ENCODE measurements at regions not wholly inside any gene's neighbourhood (a gene's known extent, or its start where the extent isn't known, plus 50 kb on each side); places are given as distances from the start of the nearest gene placed in this dataset.
"Not testable (repeated sequence)": the region's sequence is repeated elsewhere in the genome, so short reads cannot be mapped to it uniquely, and the experiment has no call there.

- no peak for ATAC-seq
Measured at GRCh38 chr1:4121834-4122512, 221.9 kb upstream of the C1orf174 start.

DNA sequence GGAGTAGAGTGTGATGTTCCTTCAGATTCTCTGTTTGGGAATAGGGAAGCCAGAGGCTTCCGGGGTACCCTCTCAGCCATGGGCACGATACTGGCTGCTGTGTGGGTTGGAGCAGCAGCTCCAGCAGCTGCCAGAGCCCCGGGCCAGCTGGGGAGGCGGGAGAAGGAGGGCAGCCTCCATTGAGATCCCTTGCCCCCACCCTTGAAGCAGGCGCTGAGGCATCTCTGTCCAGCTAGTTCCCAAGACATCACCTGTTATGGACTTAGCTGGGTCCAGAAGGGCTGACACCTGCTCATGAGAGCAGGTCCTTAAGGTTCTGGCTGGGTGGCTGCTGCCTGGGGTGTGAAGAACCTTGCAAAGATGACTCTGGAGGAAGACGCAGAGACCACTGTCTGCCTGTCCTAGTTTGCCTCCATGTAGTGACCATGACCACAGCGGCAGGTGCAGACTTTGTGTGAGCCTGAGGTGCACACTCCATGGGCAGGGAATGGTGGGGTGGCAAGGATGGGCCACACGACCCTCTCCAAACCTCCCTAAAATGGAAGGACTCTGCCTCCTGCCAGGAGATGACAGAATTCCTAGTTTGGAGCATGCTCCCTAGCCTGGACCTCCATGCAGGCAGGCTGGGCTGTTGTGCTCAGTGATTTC, 222.6 kb upstream of the C1orf174 start:
- ATAC-seq = no peak

GRCh38 chr1:4124631-4125145, 224.6 kb upstream of the C1orf174 start:
- ATAC-seq = no peak

- no peak for ATAC-seq
Measured at GRCh38 chr1:4126251-4126650, 226.2 kb upstream of the C1orf174 start.

GRCh38 chr1:4126731-4127591, 226.9 kb upstream of the C1orf174 start:
- ATAC-seq = no peak

- no peak for ATAC-seq
Measured at GRCh38 chr1:4127592-4128140, 227.6 kb upstream of the C1orf174 start.

DNA sequence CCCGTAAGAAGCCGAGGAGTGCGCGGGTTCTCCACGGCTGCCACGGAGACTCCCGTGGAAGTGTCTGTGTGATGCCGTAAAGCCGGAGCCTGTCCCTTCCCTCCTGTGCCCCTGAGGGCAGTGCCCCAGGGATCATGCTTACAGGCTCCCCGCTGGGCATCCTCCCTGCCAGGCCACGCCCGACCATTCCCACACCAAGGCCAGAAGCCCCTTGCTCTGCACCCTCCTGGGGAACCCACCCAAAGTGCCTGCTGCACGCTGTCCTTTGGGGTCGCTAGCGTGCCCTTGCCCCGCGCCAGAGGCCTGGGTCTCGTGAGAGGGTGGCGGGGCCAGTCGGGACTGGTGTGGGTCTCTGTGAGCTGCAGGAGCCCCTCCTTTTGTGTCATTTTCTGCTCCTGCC, 228.5 kb upstream of the C1orf174 start:
- no peak for ATAC-seq

DNA sequence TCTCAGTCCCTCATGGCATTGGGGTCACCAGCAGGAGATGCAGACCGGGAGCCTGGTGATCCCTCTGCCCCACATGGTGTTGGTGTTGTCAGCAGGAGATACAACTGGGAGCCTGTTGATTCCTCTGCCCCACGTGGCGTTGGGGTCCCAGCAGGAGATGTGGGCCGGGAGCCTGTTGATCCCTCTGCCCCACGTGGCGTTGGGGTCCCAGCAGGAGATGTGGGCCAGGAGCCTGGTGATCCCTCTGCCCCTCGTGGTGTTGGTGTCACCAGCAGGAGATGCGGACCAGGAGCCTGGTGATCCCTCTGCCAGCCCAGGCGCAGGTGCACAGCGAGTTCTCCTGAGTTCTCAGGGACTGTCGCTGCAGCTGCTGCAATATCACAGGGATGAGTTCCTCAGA, 229.6 kb upstream of the C1orf174 start:
- no peak for ATAC-seq

DNA sequence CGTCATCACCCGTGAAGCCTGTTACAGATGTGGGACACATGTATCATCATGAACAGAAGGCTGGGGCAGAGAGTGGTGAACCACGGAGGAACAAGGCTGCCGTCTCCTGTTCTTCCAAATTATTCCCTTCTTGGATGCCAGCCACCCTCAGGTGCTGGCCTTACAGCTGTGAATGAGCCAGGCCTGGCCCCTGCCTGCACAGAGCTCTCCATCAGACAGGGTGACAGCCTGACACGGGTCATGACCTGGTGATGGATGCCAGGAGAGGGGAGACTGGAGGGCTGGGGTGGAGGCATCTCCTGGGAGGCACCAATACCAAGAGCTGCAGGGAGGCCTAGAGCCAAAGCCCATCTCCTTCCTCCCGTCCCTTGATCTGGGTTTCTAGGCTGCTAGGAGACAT, 230.0 kb upstream of the C1orf174 start:
- ATAC-seq = no peak

GRCh38 chr1:4131734-4132133, 231.7 kb upstream of the C1orf174 start:
- no peak for ATAC-seq

- no peak for ATAC-seq
Measured at GRCh38 chr1:4132352-4133296, 232.6 kb upstream of the C1orf174 start.

- ATAC-seq = no peak
Measured at GRCh38 chr1:4133297-4133938, 233.3 kb upstream of the C1orf174 start.

- no peak for ATAC-seq
Measured at GRCh38 chr1:4133939-4134321, 233.9 kb upstream of the C1orf174 start.

GRCh38 chr1:4135853-4136252, 235.8 kb upstream of the C1orf174 start:
- ATAC-seq = not testable (repeated sequence)

GRCh38 chr1:4137621-4138415, 237.7 kb upstream of the C1orf174 start:
- no peak for ATAC-seq

DNA sequence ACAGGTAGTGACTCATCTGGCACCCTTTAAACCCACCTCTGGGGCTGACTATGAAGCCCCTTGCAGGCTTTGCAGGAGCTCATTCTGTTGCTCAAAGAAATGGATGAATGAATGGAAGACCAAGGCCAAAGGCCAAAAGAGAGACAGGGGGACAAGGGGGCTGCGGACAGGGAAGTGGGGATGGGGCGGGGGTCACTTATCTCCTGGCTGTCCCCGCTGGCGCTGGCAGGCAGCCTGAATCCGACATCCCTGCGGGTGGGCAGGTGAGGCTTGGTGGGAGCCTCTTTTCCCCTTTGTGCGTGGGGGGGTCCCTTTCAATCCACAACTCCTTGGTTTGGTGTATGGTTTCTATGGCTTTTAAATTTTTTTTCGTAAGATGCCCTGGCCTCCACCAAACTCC, 239.6 kb upstream of the C1orf174 start:
- ATAC-seq = no peak

- ATAC-seq = no peak
Measured at GRCh38 chr1:4140241-4140640, 240.2 kb upstream of the C1orf174 start.

GRCh38 chr1:4140821-4141220, 240.7 kb upstream of the C1orf174 start:
- no peak for ATAC-seq

GRCh38 chr1:4144349-4144971, 244.4 kb upstream of the C1orf174 start:
- ATAC-seq = no peak

DNA sequence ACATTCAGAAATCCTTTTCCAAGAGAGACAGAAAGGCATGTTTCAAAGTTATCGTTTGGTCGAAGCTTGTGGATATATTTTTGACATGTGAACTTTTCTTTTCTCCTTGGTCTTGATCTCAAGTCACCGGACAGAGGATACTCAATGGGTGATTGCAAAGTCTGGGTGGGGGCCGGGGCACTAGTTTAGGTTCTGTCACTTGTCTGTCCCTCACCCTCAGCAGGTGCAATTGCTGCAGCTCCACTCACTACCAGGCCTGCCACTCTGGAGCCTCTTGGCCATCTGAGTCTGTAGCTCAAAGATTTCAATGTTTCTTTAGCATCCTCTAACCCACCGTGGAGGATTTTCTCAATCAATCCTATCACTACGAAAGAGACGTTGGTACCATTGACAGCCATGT, 246.0 kb upstream of the C1orf174 start:
- ATAC-seq = no peak
